Globus pallidus (tissue), 1 donor: ENCODE measurements at regions not wholly inside any gene's neighbourhood (a gene's known extent, or its start where the extent isn't known, plus 50 kb on each side); places are given as distances from the start of the nearest gene placed in this dataset.
A peak's percentile ranks its signal among the peaks of the same experiment; 100 is the strongest.
"Not testable (repeated sequence)": the region's sequence is repeated elsewhere in the genome, so short reads cannot be mapped to it uniquely, and the experiment has no call there.

Experiments used
- DNase-seq: peaks from one replicate; pipeline ENCODE4 v3.0.0-alpha.2; 2015; ENCODE audit warnings: low spot score

GRCh38 chr4:106524772-106525171, 156.2 kb upstream of the GIMD1 start:
- not testable (repeated sequence) for DNase-seq

GRCh38 chr4:106522839-106523238, 154.3 kb upstream of the GIMD1 start:
- no peak for DNase-seq

GRCh38 chr4:106512706-106513105, 144.1 kb upstream of the GIMD1 start:
- DNase-seq, result no peak

- DNase-seq, result no peak
Measured at GRCh38 chr4:106507440-106507839, 138.9 kb upstream of the GIMD1 start.

- no peak for DNase-seq
Measured at GRCh38 chr4:106503116-106504050, 134.8 kb upstream of the GIMD1 start.

- peak; percentile 29 for DNase-seq
Measured at GRCh38 chr4:106502106-106502699, 133.6 kb upstream of the GIMD1 start.

- no peak for DNase-seq
Measured at GRCh38 chr4:106497271-106497670, 128.7 kb upstream of the GIMD1 start.

- no peak for DNase-seq
Measured at GRCh38 chr4:106496061-106496460, 127.5 kb upstream of the GIMD1 start.

GRCh38 chr4:106495476-106495875, 126.9 kb upstream of the GIMD1 start:
- no peak for DNase-seq

GRCh38 chr4:106494066-106494465, 125.5 kb upstream of the GIMD1 start:
- DNase-seq, result no peak

- DNase-seq, result no peak
Measured at GRCh38 chr4:106493086-106493485, 124.5 kb upstream of the GIMD1 start.

GRCh38 chr4:106486533-106486932, 118.0 kb upstream of the GIMD1 start:
- DNase-seq, result no peak

GRCh38 chr4:106481801-106482200, 113.2 kb upstream of the GIMD1 start:
- no peak for DNase-seq

- DNase-seq, result no peak
Measured at GRCh38 chr4:106478152-106478551, 109.6 kb upstream of the GIMD1 start.

GRCh38 chr4:106476741-106477140, 108.2 kb upstream of the GIMD1 start:
- no peak for DNase-seq

GRCh38 chr4:106473515-106473914, 104.9 kb upstream of the GIMD1 start:
- DNase-seq, result no peak

GRCh38 chr4:106471151-106471550, 102.6 kb upstream of the GIMD1 start:
- no peak for DNase-seq

GRCh38 chr4:106463622-106464021, 95.0 kb upstream of the GIMD1 start:
- no peak for DNase-seq

GRCh38 chr4:106454581-106454980, 86.0 kb upstream of the GIMD1 start:
- no peak for DNase-seq

- no peak for DNase-seq
Measured at GRCh38 chr4:106454021-106454420, 85.4 kb upstream of the GIMD1 start.

- no peak for DNase-seq
Measured at GRCh38 chr4:106451091-106451490, 82.5 kb upstream of the GIMD1 start.

GRCh38 chr4:106450249-106450648, 81.7 kb upstream of the GIMD1 start:
- DNase-seq, result no peak

GRCh38 chr4:106444557-106444956, 76.0 kb upstream of the GIMD1 start:
- no peak for DNase-seq

- no peak for DNase-seq
Measured at GRCh38 chr4:106430797-106431196, 62.2 kb upstream of the GIMD1 start.
